ENCODE measurements at regions not wholly inside any gene's neighbourhood (a gene's known extent, or its start where the extent isn't known, plus 50 kb on each side); places are given as distances from the start of the nearest gene placed in this dataset.

DNA sequence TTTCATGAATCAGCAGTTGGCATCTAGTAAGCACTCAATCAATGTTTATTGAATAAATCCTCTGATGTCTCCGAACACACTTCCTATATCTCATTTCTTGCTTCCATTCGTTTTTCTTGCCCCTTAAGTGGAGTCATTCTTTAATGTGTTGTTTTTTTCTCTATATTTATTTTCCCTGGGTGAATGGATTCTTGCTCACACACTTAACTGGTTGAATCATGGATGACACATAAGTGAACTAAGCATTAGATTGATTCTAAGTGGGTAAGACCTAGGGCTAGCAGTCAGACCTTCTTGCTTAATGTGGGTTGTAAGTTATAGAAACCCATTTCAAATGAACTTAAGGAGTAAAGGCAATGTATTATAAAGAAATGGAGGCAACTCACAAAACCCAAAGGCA, 111.1 kb downstream of the RTL3 start:
- TF ChIP-seq, protein P1, sequence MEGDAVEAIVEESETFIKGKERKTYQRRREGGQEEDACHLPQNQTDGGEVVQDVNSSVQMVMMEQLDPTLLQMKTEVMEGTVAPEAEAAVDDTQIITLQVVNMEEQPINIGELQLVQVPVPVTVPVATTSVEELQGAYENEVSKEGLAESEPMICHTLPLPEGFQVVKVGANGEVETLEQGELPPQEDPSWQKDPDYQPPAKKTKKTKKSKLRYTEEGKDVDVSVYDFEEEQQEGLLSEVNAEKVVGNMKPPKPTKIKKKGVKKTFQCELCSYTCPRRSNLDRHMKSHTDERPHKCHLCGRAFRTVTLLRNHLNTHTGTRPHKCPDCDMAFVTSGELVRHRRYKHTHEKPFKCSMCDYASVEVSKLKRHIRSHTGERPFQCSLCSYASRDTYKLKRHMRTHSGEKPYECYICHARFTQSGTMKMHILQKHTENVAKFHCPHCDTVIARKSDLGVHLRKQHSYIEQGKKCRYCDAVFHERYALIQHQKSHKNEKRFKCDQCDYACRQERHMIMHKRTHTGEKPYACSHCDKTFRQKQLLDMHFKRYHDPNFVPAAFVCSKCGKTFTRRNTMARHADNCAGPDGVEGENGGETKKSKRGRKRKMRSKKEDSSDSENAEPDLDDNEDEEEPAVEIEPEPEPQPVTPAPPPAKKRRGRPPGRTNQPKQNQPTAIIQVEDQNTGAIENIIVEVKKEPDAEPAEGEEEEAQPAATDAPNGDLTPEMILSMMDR (IDR thresholded peaks at IDR 0.05), result no peak
- TF ChIP-seq, protein P2, sequence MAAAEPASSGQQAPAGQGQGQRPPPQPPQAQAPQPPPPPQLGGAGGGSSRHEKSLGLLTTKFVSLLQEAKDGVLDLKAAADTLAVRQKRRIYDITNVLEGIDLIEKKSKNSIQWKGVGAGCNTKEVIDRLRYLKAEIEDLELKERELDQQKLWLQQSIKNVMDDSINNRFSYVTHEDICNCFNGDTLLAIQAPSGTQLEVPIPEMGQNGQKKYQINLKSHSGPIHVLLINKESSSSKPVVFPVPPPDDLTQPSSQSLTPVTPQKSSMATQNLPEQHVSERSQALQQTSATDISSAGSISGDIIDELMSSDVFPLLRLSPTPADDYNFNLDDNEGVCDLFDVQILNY (CRISPR knock-in tag; IDR thresholded peaks at IDR 0.05), result no peak
